ENCODE measurements at regions not wholly inside any gene's neighbourhood (a gene's known extent, or its start where the extent isn't known, plus 50 kb on each side); places are given as distances from the start of the nearest gene placed in this dataset.
"Not testable (repeated sequence)": the region's sequence is repeated elsewhere in the genome, so short reads cannot be mapped to it uniquely, and the experiment has no call there.

DNA sequence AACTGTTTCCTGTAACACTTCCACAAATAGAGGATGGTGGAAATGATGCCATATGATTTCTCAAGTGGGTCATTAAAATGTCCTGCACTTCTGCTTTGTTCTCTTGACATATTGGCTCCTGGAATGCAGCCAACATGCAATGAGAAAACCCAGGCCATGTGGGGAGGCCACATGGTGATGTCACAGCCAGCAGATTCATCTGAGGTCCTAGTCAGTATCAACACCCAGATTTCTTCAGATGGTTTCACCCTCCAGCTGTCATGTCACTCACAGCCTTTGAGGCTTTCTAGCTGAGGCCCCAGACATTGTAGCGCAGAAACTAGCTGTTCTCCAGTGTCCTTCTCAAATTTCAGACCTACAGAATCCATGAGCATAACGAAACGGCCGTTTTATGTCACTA lies 102.3 kb upstream of the NUPR2 start:
- peak; percentile 14 to 27 for DNase-seq

DNA sequence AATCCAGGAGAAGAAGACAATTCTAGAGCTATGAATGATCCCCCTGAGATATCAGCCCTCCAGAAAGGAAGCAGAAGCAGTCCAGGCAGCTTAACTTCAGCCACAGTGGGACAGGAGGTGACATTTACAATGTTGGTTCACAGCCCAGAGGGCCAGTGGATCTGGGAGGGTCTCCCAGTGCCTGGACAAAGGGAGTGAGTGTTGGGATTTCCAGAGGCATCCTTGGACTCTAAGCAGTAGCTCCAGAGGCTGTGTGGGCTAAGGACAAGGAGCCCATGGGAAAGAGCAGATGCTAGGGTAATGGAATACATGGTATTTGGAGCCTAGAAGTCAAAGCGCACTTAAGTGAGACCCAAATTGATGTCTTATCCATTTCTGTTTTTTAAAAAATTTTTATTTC lies 97.4 kb upstream of the NUPR2 start:
- no peak for DNase-seq

DNA sequence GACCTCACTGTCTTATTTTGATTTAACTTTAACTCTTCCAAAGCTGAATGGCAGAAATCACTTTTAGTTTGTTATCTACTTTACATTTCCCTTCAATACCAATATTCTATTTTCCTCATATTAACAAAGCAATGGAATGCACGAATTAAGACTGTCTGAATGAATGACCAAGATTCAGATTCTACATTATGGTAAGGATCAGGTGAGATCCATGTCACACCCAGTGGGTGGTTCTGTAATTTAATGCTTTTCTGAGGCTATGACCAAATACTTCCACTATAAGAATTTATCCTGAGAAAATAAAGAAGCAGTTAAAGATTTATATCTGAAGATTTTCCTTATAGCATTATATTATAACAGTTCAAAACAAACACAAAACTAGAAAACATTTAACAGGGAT lies 90.2 kb upstream of the NUPR2 start:
- no peak for DNase-seq

DNA sequence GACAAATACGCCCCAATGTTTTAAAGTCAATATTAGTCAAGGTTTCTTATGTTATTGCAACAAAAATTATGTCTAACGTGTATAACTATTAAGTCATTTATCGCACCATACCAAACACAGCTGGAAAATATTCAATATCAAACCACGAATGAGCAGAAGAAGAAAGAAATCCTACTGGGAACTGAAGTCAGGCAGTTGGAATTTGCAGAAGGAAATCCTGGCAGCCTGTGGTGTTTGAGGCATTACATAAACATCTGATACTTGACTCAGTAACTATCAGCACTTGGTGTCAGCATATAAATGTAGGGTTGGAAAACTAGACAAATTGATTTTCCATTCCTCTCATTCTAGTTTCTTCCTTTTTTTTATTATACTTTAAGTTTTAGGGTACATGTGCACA lies 83.4 kb upstream of the NUPR2 start:
- DNase-seq: no peak

DNA sequence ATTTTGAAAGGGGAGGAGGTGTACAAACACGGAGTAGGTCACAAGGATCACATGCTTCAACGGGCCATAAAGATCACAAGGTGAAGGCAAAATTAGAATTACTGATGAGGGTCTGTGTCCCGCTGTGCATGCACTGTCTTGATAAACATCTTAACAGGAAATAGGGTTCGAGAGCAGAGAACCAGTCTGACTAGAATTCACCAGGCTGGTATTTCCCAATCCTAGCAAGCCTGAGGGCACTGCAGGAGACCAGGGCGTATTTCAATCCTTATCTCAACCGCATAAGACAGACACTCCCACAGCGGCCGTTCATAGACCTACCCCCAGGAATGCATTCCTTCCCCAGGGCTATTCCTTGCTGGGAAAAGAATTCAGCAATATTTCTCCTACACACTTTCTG lies 80.0 kb upstream of the NUPR2 start:
- DNase-seq: not testable (repeated sequence)

DNA sequence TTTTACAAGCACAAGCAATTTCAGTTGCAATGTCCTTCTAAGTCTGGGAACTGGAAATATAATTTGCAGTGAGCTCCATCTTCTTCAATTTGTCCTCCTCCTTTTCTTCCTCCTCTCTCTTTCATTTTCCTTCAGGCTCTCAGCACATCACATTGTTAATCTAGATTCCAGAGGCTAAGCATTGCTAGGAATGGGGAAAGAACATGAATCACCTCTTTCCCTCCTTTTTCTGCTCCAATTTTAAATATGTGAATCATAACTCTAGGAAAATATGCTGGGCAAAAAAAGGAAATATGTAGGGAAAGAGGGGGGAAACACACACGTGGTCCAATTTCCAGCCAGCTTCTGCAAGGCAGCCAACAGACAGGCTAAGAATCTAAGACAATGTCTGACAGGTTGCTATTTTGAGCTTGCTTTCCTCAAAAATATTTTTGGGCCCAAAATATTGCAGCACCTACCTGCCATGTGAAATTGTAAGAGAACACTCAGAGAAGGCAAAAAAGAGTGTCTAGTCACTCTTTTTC lies 72.7 kb upstream of the NUPR2 start:
- DNase-seq: no peak

DNA sequence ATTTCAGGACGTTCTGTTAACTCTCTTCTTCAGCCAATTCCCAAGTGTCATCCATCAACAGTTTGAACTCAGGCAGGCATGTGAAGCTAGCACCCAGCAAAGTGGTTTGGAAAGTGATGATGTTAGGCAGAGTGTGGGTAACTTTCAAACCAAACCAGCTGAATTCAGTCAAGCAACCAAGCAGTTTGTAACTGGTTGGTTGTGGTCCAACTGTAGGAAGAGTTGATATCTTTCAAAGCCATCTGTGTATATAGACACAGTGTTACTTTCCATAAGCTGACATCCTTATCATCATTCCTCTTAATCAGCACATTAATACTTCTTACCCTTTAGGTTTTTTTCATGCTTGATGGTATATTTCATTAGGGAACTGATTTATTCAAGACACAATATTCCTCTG lies 72.2 kb upstream of the NUPR2 start:
- no peak for DNase-seq

DNA sequence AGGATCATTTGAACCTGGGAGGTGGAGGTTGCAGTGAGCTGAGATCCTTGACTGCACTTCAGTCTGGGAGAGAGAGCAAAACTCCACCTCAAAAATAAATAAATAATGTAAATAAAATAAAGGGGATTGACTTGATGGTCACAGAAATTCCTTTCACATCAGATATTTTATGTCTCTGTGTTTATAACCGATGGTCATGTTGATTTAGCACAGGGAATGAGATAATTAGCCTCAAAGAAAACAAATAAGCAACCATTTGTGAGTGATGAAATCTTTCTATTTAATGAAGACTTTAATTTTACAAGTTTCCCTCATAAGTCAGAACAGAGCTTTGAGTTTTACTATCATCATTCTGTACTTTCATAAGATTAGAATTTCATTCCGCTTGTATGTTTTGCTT lies 64.8 kb upstream of the NUPR2 start:
- no peak for DNase-seq

DNA sequence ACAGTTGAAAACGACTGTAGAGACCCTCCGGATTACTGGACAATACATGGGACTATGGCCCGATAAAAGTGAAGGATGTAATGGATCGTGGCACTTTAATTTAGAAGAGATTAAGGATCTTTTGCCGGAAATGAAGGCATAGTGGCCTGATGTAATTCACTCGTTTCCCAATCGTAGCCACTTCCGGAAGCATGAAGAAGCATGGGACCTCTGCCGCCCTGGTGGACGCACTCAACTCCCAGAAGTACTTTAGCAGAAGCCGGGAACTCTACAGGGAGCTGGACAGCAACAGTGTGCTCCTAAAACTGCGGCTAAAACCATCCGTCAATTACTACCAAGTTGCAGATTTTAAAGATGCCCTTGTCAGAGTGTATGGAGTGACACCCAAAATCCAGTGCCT lies 59.6 kb upstream of the NUPR2 start:
- DNase-seq: no peak

DNA sequence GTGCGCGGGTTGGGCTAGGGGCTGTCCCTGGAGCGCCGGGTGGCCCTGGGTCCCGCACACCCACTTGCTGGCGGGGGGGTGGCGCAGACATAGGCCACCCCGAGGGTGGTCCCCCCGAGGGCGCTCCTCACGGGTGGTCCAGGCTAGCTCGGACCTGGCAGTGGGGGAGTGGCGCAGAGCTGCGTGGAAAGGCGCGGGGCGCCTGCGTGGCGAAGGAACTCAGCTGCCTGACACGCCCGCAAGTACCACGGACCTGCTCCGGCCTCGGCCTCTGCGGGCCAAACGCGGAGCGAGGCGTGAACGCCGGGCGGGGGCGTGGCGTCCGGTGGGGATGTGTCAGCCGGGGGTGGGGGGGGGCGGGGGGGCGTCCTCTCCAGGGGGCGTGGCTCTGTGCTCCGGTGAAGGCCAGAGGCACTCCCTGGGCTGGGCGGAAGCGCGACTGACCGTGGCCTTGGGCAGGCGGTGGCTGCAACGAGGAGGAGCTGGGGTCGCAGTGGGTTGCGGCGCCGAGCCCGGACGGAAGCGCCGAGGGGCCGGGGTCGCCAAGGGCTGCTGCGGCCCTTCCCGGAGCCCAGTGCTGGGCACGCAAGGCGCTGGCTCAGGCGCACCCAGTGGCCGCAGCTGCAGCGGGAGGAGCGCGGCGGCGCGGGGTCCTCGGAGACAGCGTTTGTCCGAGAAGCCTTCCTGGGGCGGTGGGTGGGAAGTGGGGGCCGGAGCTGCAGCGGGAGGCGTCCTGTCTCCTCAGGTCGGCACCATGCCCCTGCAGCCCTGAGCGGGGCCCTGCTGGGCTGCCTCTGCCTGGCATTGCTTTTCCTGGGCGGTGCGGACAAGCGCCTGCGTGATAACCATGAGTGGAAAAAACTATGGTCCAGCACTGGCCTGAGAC lies 58.9 kb upstream of the NUPR2 start:
- DNase-seq: no peak

DNA sequence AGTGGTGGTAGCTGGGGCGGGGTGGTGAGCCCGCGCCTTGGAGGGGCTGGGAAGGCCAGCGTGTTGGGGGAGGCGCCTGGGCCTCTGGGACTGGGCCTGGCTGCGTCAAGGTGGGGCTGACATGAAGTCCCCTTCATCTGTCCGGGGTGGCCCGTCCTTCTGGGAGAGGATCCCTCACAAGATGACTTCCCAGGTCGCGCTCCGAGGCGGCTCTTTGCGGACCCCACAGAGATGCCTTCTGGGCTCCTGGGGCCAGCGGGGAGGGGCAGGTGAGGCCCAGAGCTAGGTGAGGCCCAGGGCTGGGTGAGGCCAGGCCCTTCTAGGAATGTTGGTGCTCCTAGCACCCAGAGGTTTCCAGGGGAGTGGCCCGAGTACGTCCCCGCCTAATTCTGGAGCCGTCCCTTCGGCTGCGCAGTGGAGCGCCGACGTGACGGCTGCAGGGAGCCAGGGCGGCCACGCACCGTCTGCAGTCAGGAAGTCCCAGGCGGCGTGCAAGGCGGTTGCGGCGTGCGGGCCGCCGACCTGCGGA lies 58.2 kb upstream of the NUPR2 start:
- no peak for DNase-seq

Data from NCI-H524 (cell line).